Fibroblast of mammary gland (primary cell): ENCODE measurements at regions not wholly inside any gene's neighbourhood (a gene's known extent, or its start where the extent isn't known, plus 50 kb on each side); places are given as distances from the start of the nearest gene placed in this dataset.

Experiments used
- DNase-seq: peaks from one replicate; pipeline ENCODE4 v3.0.0-alpha.2; 2010; ENCODE audit warnings: low read depth
- H3K4me3 ChIP-seq: 2 replicates; pipeline ENCODE4 v1.5.1; 2011; ENCODE audit warnings: low read depth, mild to moderate bottlenecking, low read length, moderate library complexity; ENCODE audit not compliant: control insufficient read depth
- CTCF ChIP-seq: conservative IDR thresholded peaks from 2 replicates; pipeline ENCODE4 v1.5.1; 2011; ENCODE audit warnings: low read depth, low read length, inconsistent platforms; ENCODE audit not compliant: control insufficient read depth, insufficient read depth

- no peak overlapping the region for H3K4me3 ChIP-seq
- no peak for DNase-seq
Observed at GRCh38 chr5:158265931-158266700, 407.2 kb upstream of the CLINT1 start.

GRCh38 chr5:158265346-158265745 lies 406.4 kb upstream of the CLINT1 start:
- no peak overlapping the region for H3K4me3 ChIP-seq
- no peak for TF ChIP-seq CTCF
- no peak for DNase-seq

More at GRCh38 chr5:158265931-158266700, 407.2 kb upstream of the CLINT1 start:
- TF ChIP-seq CTCF, result no peak

GRCh38 chr5:158264264-158264663 lies 405.3 kb upstream of the CLINT1 start:
- no peak for DNase-seq
- H3K4me3 ChIP-seq, result no peak overlapping the region
- TF ChIP-seq CTCF, result no peak

GRCh38 chr5:158261674-158262367 lies 402.9 kb upstream of the CLINT1 start:
- no peak for TF ChIP-seq CTCF
- DNase-seq, result no peak
- no peak overlapping the region for H3K4me3 ChIP-seq

- DNase-seq, result no peak
- H3K4me3 ChIP-seq, result no peak overlapping the region
Observed at GRCh38 chr5:158256096-158256495, 397.2 kb upstream of the CLINT1 start.

GRCh38 chr5:158255609-158256008 lies 396.7 kb upstream of the CLINT1 start:
- no peak for DNase-seq
- no peak for TF ChIP-seq CTCF
- no peak overlapping the region for H3K4me3 ChIP-seq

More at GRCh38 chr5:158256096-158256495, 397.2 kb upstream of the CLINT1 start:
- no peak for TF ChIP-seq CTCF
